GM23338 (cell line): ENCODE measurements at regions not wholly inside any gene's neighbourhood (a gene's known extent, or its start where the extent isn't known, plus 50 kb on each side); places are given as distances from the start of the nearest gene placed in this dataset.

Source experiments
- ATAC-seq: fragments of 200-7000 bp; cut with Tn5 transposase; 3 replicates; pipeline ENCODE4 v1.9.1; 2020
- DNase-seq: peaks from one replicate; pipeline ENCODE4 v3.0.0-alpha.2; 2015; ENCODE audit warnings: low spot score
- H2AFZ ChIP-seq: fragments of 200-600 bp; sonication (generic); 2 replicates; pipeline ENCODE4 v1.8.0; 2016; ENCODE audit warnings: antibody characterized with exemption, mild to moderate bottlenecking, moderate library complexity
- H3F3A ChIP-seq: fragments of 200-600 bp; sonication (generic); replicated peaks from 2 replicates; pipeline ENCODE4 v1.8.0; 2017; ENCODE audit warnings: antibody characterized with exemption, mixed run types, low read depth
- H3K27ac ChIP-seq: fragments of 200-600 bp; sonication (generic); 2 replicates; pipeline ENCODE4 v1.6.1; 2016; ENCODE audit warnings: low read depth
- H3K27me3 ChIP-seq: fragments of 200-600 bp; sonication (generic); 2 replicates; pipeline ENCODE4 v1.8.0; 2016; ENCODE audit warnings: mild to moderate bottlenecking, mixed run types, moderate library complexity; ENCODE audit not compliant: insufficient read depth
- H3K36me3 ChIP-seq: fragments of 200-600 bp; sonication (generic); 2 replicates; pipeline ENCODE4 v1.8.0; 2016; ENCODE audit warnings: mild to moderate bottlenecking; ENCODE audit not compliant: insufficient read depth
- H3K4me1 ChIP-seq: fragments of 200-600 bp; sonication (generic); 2 replicates; pipeline ENCODE4 v1.8.0; 2016; ENCODE audit warnings: mild to moderate bottlenecking, moderate library complexity; ENCODE audit not compliant: insufficient read depth
- H3K4me2 ChIP-seq: fragments of 200-600 bp; sonication (generic); 2 replicates; pipeline ENCODE4 v1.7.1; 2017; ENCODE audit warnings: mixed run types
- H3K4me3 ChIP-seq: fragments of 200-600 bp; sonication (generic); 2 replicates; pipeline ENCODE4 v1.6.1; 2016; ENCODE audit warnings: mixed run types
- H3K79me2 ChIP-seq: fragments of 200-600 bp; sonication (generic); replicated peaks from 2 replicates; pipeline ENCODE4 v1.8.0; 2017; ENCODE audit warnings: mild to moderate bottlenecking; ENCODE audit not compliant: insufficient read depth
- H3K9me2 ChIP-seq: fragments of 200-600 bp; sonication (generic); 2 replicates; pipeline ENCODE4 v1.8.0; 2017; ENCODE audit not compliant: insufficient read depth
- H4K20me1 ChIP-seq: fragments of 200-600 bp; sonication (generic); replicated peaks from 2 replicates; pipeline ENCODE4 v1.8.0; 2017; ENCODE audit warnings: mild to moderate bottlenecking; ENCODE audit not compliant: insufficient read depth
- H3K27ac Mint-ChIP-seq: 2 replicates; pipeline ENCODE4 v1.8.0; 2020; ENCODE audit warnings: inconsistent platforms, mild to moderate bottlenecking, moderate library complexity, mixed read lengths
- H3K27me3 Mint-ChIP-seq: 3 replicates; pipeline ENCODE4 v1.8.0; 2022; ENCODE audit warnings: low read depth, mild to moderate bottlenecking, moderate library complexity, mixed read lengths, inconsistent platforms; ENCODE audit not compliant: insufficient read depth, poor library complexity
- H3K36me3 Mint-ChIP-seq: 3 replicates; pipeline ENCODE4 v1.8.0; 2021; ENCODE audit warnings: low read depth, mild to moderate bottlenecking, inconsistent platforms, moderate library complexity, mixed read lengths
- H3K4me1 Mint-ChIP-seq: 3 replicates; pipeline ENCODE4 v1.8.0; 2020; ENCODE audit warnings: mild to moderate bottlenecking, inconsistent platforms, mixed read lengths
- H3K4me3 Mint-ChIP-seq: 3 replicates; pipeline ENCODE4 v1.8.0; 2021; ENCODE audit warnings: moderate library complexity, mild to moderate bottlenecking, inconsistent platforms, mixed read lengths
- H3K9me3 Mint-ChIP-seq: 3 replicates; pipeline ENCODE4 v1.8.0; 2020; ENCODE audit warnings: moderate library complexity, mild to moderate bottlenecking, inconsistent platforms, mixed read lengths
- CREB1 ChIP-seq: fragments of 250-450 bp; sonication (Bioruptor Pico); IDR thresholded peaks from 2 replicates; pipeline ENCODE4 v1.5.0; 2020; ENCODE audit warnings: low read depth, mild to moderate bottlenecking, moderate library complexity
- EZH2 ChIP-seq: fragments of 200-600 bp; sonication (generic); IDR thresholded peaks from one replicate; pipeline ENCODE4 v1.8.0; 2017; ENCODE audit warnings: antibody characterized with exemption, mild to moderate bottlenecking, low read depth; ENCODE audit not compliant: unreplicated experiment
- EZH2phosphoT487 ChIP-seq: fragments of 200-600 bp; sonication (generic); IDR thresholded peaks from one replicate; pipeline ENCODE4 v1.8.1; 2018; ENCODE audit warnings: antibody characterized with exemption; ENCODE audit not compliant: unreplicated experiment
- JUNB ChIP-seq: IDR thresholded peaks from one replicate; pipeline ENCODE4 v1.6.1; 2016; ENCODE audit warnings: antibody characterized with exemption; ENCODE audit not compliant: unreplicated experiment
- NANOG ChIP-seq: IDR thresholded peaks from 2 replicates; pipeline ENCODE4 v1.6.1; 2016; ENCODE audit warnings: antibody characterized with exemption, borderline replicate concordance
- POLR2AphosphoS5 ChIP-seq: IDR thresholded peaks from 2 replicates; pipeline ENCODE4 v1.6.1; 2016; ENCODE audit warnings: antibody characterized with exemption, low read depth
- STAT1 ChIP-seq: IDR thresholded peaks from one replicate; pipeline ENCODE4 v1.6.1; 2016; ENCODE audit warnings: antibody characterized with exemption; ENCODE audit not compliant: unreplicated experiment
- ZNF114 ChIP-seq: fragments of 250-450 bp; sonication (Bioruptor Pico); IDR thresholded peaks from 2 replicates; pipeline ENCODE4 v1.5.0; 2020; ENCODE audit warnings: mild to moderate bottlenecking, moderate library complexity
- ZNF331 ChIP-seq: fragments of 250-450 bp; sonication (Bioruptor Pico); IDR thresholded peaks from 2 replicates; pipeline ENCODE4 v1.5.0; 2020; ENCODE audit warnings: low read depth, mild to moderate bottlenecking, moderate library complexity
- TF ChIP-seq, protein P1 (sequence below): IDR thresholded peaks from 2 replicates; pipeline ENCODE4 v1.6.1; 2016; ENCODE audit warnings: antibody characterized with exemption
- TF ChIP-seq, protein P2 (sequence below), 2 experiments: fragments of 200-600 bp in 1 of 2; sonication (generic) in 1 of 2; conservative IDR thresholded peaks; 2 replicates each; pipeline versions ENCODE4 v1.5.1 to v1.6.1; 2016 to 2017; ENCODE audit warnings: antibody characterized with exemption in 2 of 2, low read depth in 2 of 2, mild to moderate bottlenecking in 2 of 2, moderate library complexity in 1 of 2
- TF ChIP-seq, protein P3 (sequence below): IDR thresholded peaks from one replicate; pipeline ENCODE4 v1.6.1; 2018; ENCODE audit warnings: antibody characterized with exemption; ENCODE audit not compliant: unreplicated experiment

DNA sequence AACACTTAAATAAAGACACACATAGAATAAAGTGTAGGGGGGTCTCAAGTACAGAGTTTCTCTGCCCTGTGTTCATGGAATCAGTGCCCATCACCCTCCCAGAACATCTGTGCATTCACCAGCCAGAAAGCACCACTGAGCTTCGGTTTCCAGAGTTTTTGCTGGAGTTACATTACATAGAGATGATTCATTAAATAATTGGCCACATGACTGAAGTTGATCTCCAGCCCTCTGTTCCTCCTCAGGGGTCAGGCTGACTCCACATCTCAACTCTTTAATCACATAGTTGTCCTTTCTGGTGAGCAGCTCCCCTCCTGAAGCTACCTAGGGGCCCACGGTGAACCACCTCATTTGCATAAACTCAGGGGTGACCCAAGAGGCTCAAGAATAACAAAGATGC lies 129.8 kb downstream of the METTL4 start:
- H3K27ac Mint-ChIP-seq, result no peak overlapping the region
- no peak for DNase-seq
- peaks cover 3% of the 10 kb centered on the region; the same call in 1 of the 3 replicates for H3K36me3 Mint-ChIP-seq

DNA sequence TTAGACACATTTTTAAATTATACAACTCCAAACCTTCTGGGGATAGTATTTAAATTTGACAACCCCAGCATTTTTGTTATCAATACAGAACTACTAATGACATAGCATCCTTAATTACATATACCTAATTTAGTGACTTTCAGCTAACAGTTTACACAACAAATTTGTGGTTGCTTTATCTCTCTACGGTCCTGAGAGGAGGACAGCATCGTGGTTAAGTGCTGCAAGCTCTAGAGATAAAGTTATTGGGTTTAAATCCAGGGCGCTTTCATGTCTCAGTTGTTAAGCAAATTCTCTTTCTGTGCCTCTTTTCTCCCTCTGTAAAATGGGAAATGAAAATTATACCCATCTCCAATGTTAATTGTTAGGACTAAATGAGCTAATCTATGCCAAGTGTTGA lies 129.3 kb downstream of the METTL4 start:
- Histone ChIP-seq H3K4me3 (no peak overlapping the region), H3F3A (no peaks in the 10 kb centered on the region), H3K4me1 (peaks cover 5% of the 10 kb centered on the region; the same call in 1 of the 2 replicates), H4K20me1 (no peaks in the 10 kb centered on the region), H3K27me3 (no peaks in the 10 kb centered on the region), H3K4me2 (no peak overlapping the region), H3K36me3 (peaks cover 3% of the 10 kb centered on the region; the same call in 1 of the 2 replicates), H3K79me2 (no peaks in the 10 kb centered on the region), H3K27ac (no peak overlapping the region), H2AFZ (no peak overlapping the region), H3K9me2 (peaks cover 9% of the 10 kb centered on the region)
- no peak overlapping the region for H3K27ac Mint-ChIP-seq
- no peak for DNase-seq
- H3K27me3 Mint-ChIP-seq, result no peaks in the 10 kb centered on the region
- ATAC-seq, result no peak
- H3K4me3 Mint-ChIP-seq, result no peak overlapping the region
- H3K4me1 Mint-ChIP-seq, result peaks cover 9% of the 10 kb centered on the region
- peaks cover 18% of the 10 kb centered on the region for H3K9me3 Mint-ChIP-seq
- peaks cover 3% of the 10 kb centered on the region; the same call in 1 of the 3 replicates for H3K36me3 Mint-ChIP-seq
- TF ChIP-seq CREB1 (no peak), ZNF114 (no peak), JUNB (no peak), NANOG (no peak), ZNF331 (no peak), EZH2phosphoT487 (no peak), STAT1 (no peak)
- TF ChIP-seq, protein P1, sequence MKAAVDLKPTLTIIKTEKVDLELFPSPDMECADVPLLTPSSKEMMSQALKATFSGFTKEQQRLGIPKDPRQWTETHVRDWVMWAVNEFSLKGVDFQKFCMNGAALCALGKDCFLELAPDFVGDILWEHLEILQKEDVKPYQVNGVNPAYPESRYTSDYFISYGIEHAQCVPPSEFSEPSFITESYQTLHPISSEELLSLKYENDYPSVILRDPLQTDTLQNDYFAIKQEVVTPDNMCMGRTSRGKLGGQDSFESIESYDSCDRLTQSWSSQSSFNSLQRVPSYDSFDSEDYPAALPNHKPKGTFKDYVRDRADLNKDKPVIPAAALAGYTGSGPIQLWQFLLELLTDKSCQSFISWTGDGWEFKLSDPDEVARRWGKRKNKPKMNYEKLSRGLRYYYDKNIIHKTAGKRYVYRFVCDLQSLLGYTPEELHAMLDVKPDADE, result no peak
- TF ChIP-seq, protein P2, sequence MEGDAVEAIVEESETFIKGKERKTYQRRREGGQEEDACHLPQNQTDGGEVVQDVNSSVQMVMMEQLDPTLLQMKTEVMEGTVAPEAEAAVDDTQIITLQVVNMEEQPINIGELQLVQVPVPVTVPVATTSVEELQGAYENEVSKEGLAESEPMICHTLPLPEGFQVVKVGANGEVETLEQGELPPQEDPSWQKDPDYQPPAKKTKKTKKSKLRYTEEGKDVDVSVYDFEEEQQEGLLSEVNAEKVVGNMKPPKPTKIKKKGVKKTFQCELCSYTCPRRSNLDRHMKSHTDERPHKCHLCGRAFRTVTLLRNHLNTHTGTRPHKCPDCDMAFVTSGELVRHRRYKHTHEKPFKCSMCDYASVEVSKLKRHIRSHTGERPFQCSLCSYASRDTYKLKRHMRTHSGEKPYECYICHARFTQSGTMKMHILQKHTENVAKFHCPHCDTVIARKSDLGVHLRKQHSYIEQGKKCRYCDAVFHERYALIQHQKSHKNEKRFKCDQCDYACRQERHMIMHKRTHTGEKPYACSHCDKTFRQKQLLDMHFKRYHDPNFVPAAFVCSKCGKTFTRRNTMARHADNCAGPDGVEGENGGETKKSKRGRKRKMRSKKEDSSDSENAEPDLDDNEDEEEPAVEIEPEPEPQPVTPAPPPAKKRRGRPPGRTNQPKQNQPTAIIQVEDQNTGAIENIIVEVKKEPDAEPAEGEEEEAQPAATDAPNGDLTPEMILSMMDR (conservative IDR thresholded peaks at IDR 0.05; ENCODE audit: low read depth in 2 of 2), result no peak
- TF ChIP-seq, protein P3, sequence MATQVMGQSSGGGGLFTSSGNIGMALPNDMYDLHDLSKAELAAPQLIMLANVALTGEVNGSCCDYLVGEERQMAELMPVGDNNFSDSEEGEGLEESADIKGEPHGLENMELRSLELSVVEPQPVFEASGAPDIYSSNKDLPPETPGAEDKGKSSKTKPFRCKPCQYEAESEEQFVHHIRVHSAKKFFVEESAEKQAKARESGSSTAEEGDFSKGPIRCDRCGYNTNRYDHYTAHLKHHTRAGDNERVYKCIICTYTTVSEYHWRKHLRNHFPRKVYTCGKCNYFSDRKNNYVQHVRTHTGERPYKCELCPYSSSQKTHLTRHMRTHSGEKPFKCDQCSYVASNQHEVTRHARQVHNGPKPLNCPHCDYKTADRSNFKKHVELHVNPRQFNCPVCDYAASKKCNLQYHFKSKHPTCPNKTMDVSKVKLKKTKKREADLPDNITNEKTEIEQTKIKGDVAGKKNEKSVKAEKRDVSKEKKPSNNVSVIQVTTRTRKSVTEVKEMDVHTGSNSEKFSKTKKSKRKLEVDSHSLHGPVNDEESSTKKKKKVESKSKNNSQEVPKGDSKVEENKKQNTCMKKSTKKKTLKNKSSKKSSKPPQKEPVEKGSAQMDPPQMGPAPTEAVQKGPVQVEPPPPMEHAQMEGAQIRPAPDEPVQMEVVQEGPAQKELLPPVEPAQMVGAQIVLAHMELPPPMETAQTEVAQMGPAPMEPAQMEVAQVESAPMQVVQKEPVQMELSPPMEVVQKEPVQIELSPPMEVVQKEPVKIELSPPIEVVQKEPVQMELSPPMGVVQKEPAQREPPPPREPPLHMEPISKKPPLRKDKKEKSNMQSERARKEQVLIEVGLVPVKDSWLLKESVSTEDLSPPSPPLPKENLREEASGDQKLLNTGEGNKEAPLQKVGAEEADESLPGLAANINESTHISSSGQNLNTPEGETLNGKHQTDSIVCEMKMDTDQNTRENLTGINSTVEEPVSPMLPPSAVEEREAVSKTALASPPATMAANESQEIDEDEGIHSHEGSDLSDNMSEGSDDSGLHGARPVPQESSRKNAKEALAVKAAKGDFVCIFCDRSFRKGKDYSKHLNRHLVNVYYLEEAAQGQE, result no peak

More for the DNA sequence above, 129.8 kb downstream of the METTL4 start:
- H3K27me3 Mint-ChIP-seq, result no peaks in the 10 kb centered on the region
- Histone ChIP-seq H3K4me1 (peaks cover 5% of the 10 kb centered on the region; the same call in 1 of the 2 replicates), H3K36me3 (peaks cover 3% of the 10 kb centered on the region; the same call in 1 of the 2 replicates), H3K79me2 (no peaks in the 10 kb centered on the region), H3K27ac (no peak overlapping the region), H3K27me3 (no peaks in the 10 kb centered on the region), H2AFZ (no peak overlapping the region), H4K20me1 (no peaks in the 10 kb centered on the region), H3K4me3 (no peak overlapping the region), H3F3A (no peaks in the 10 kb centered on the region), H3K4me2 (no peak overlapping the region), H3K9me2 (peaks cover 9% of the 10 kb centered on the region)
- ATAC-seq, result no peak
- peaks cover 18% of the 10 kb centered on the region for H3K9me3 Mint-ChIP-seq
- peaks cover 9% of the 10 kb centered on the region for H3K4me1 Mint-ChIP-seq
- no peak overlapping the region for H3K4me3 Mint-ChIP-seq
- no peak for TF ChIP-seq POLR2AphosphoS5
- no peak for TF ChIP-seq NANOG
- TF ChIP-seq EZH2phosphoT487, result no peak
- TF ChIP-seq EZH2, result no peak
- TF ChIP-seq JUNB, result no peak
- no peak for TF ChIP-seq CREB1
- no peak for TF ChIP-seq ZNF331
- TF ChIP-seq, protein P1, result no peak
- no peak for TF ChIP-seq ZNF114
- TF ChIP-seq, protein P2 (conservative IDR thresholded peaks at IDR 0.05; ENCODE audit: low read depth in 2 of 2), result no peak
